ENCODE measurements at regions not wholly inside any gene's neighbourhood (a gene's known extent, or its start where the extent isn't known, plus 50 kb on each side); places are given as distances from the start of the nearest gene placed in this dataset.

DNA sequence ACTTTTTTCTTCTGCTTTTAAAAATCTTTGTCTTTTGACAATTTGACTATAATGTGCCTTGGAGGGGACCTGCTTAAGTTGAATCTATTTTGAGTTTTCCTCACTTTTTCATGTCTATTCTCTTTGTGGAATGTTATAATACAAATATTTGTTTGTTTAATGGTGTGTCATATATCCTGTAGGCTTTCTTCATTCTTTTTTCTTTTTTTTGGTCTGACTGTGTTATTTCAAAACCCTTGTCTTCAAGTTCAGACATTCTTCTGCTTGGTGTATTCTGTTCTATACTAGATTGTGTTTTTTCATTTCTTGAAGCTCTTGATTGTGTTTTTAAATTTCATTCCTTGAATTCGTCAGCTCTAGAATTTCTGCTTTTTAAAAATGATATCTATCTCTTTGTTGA lies 228.2 kb downstream of the STK31 start:
- in situ Hi-C loops (cut with MboI; ENCODE audit: low sequenced_read_pairs): loop anchor here (25.0 kb wide), 1 partner anchor 724 kb away; no protein-coding TSS in a partner anchor
- Histone ChIP-seq H3K4ac (ENCODE audit: low read depth, low read length) (no peak overlapping the region), H3K79me1 (ENCODE audit: low read depth in 1 of 2, low read length in 2 of 2) (no peaks in the 10 kb centered on the region), H4K91ac (ENCODE audit: insufficient read depth, low read depth, low read length) (no peak overlapping the region), H2AK5ac (ENCODE audit: low read depth, low read length) (no peak overlapping the region), H2AK9ac (replicated peaks; ENCODE audit: low read depth, low read length, poor library complexity) (no peak overlapping the region), H2BK15ac (ENCODE audit: low read depth, low read length) (no peak overlapping the region), H3K4me1 (ENCODE audit: control insufficient read depth, insufficient read depth, low read length) (no peaks in the 10 kb centered on the region), H3K23ac (ENCODE audit: low read depth, low read length) (no peak overlapping the region), H3K9me1 (ENCODE audit: insufficient read depth, low read length) (no peaks in the 10 kb centered on the region), H3K36me3 (ENCODE audit: control insufficient read depth, insufficient read depth, low read length) (no peaks in the 10 kb centered on the region), H3K27me3 (ENCODE audit: control insufficient read depth, insufficient read depth, low read length) (no peaks in the 10 kb centered on the region), H2BK120ac (ENCODE audit: low read depth, low read length) (no peak overlapping the region), H3K4me2 (ENCODE audit: low read depth, low read length) (no peak overlapping the region), H2BK5ac (ENCODE audit: low read depth, low read length, poor library complexity, severe bottlenecking) (no peak overlapping the region), H3K4me3 (ENCODE audit: insufficient read depth, low read depth, low read length) (no peak overlapping the region), H4K5ac (ENCODE audit: low read depth, low read length) (no peak overlapping the region), H3K9ac (ENCODE audit: low read depth, low read length) (no peak overlapping the region), H3K14ac (replicated peaks; ENCODE audit: low read depth, low read length) (no peak overlapping the region), H3K56ac (ENCODE audit: extremely low read depth, insufficient read depth, low read length) (no peak overlapping the region), H2BK20ac (ENCODE audit: low read depth, low read length) (no peak overlapping the region), H3K18ac (ENCODE audit: low read depth, low read length) (no peak overlapping the region), H2AFZ (replicated peaks; ENCODE audit: low read length, poor library complexity) (no peak overlapping the region), H4K20me1 (ENCODE audit: insufficient read depth, low read length) (no peaks in the 10 kb centered on the region), H4K8ac (ENCODE audit: low read depth in 2 of 2, low read length in 2 of 2) (no peak overlapping the region), H3K27ac (ENCODE audit: insufficient read depth, low read length) (no peak overlapping the region), H3K9me3 (ENCODE audit: control insufficient read depth, insufficient read depth, low read length) (no peaks in the 10 kb centered on the region)
- intact Hi-C loops (cut with micrococcal nuclease): loop anchor here (10.0 kb wide), 1 partner anchor 447 kb away; no protein-coding TSS in a partner anchor
- dilution Hi-C loops (cut with HindIII; ENCODE audit: low sequenced_read_pairs, unreplicated experiment): no loop called here
- BruUV-seq (replicated peaks): no TSS peak
- CTCF ChIA-PET: interaction anchor here (0.6 to 1.2 kb wide), 5 partner anchors 23 to 444 kb away, joined by 3 to 5 read pairs (median 3); no protein-coding TSS in a partner anchor
- POLR2A ChIA-PET (ENCODE audit: unreplicated experiment): no interaction called here
- DNase-seq (no peak), ATAC-seq (ENCODE audit: low read depth) (no peak)
- TF ChIP-seq BHLHE40 (IDR thresholded peaks at IDR 0.05; ENCODE audit: low read depth, low read length) (no peak), MAZ (IDR thresholded peaks at IDR 0.05; ENCODE audit: borderline replicate concordance, low read depth, low read length) (no peak), RFX5 (IDR thresholded peaks at IDR 0.05; ENCODE audit: low read depth, low read length) (no peak), ELK1 (IDR thresholded peaks at IDR 0.05; ENCODE audit: borderline replicate concordance, low read depth, low read length) (no peak), CEBPB (IDR thresholded peaks at IDR 0.05; ENCODE audit: low read depth, low read length) (no peak), RAD21 (IDR thresholded peaks at IDR 0.05; ENCODE audit: low read length) (no peak), MXI1 (IDR thresholded peaks at IDR 0.05; ENCODE audit: borderline replicate concordance, low read depth, low read length) (no peak), SMC3 (IDR thresholded peaks at IDR 0.05; ENCODE audit: low read depth, low read length) (no peak), MAFK (IDR thresholded peaks at IDR 0.05; ENCODE audit: low read depth, low read length) (no peak), POLR2A (IDR thresholded peaks at IDR 0.05; ENCODE audit: low read depth, low read length) (no peak), FOS (IDR thresholded peaks at IDR 0.05; ENCODE audit: low read depth, low read length) (no peak), CHD1 (IDR thresholded peaks at IDR 0.05; ENCODE audit: low read depth, low read length) (no peak), NFE2L2 (IDR thresholded peaks at IDR 0.05; ENCODE audit: low read depth, low read length) (no peak), RCOR1 (IDR thresholded peaks at IDR 0.05; ENCODE audit: insufficient replicate concordance, low read length) (no peak)
- TF ChIP-seq, protein P1, sequence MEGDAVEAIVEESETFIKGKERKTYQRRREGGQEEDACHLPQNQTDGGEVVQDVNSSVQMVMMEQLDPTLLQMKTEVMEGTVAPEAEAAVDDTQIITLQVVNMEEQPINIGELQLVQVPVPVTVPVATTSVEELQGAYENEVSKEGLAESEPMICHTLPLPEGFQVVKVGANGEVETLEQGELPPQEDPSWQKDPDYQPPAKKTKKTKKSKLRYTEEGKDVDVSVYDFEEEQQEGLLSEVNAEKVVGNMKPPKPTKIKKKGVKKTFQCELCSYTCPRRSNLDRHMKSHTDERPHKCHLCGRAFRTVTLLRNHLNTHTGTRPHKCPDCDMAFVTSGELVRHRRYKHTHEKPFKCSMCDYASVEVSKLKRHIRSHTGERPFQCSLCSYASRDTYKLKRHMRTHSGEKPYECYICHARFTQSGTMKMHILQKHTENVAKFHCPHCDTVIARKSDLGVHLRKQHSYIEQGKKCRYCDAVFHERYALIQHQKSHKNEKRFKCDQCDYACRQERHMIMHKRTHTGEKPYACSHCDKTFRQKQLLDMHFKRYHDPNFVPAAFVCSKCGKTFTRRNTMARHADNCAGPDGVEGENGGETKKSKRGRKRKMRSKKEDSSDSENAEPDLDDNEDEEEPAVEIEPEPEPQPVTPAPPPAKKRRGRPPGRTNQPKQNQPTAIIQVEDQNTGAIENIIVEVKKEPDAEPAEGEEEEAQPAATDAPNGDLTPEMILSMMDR (conservative IDR thresholded peaks at IDR 0.05; ENCODE audit: low read depth, low read length): no peak
- TF ChIP-seq, protein P2, sequence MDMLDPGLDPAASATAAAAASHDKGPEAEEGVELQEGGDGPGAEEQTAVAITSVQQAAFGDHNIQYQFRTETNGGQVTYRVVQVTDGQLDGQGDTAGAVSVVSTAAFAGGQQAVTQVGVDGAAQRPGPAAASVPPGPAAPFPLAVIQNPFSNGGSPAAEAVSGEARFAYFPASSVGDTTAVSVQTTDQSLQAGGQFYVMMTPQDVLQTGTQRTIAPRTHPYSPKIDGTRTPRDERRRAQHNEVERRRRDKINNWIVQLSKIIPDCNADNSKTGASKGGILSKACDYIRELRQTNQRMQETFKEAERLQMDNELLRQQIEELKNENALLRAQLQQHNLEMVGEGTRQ (IDR thresholded peaks at IDR 0.05; ENCODE audit: low read depth, low read length): no peak
- no CpG with 5 or more reads among the region's 1 CpG for whole genome bisulfite sequencing, 2 experiments (ENCODE audit: extremely low coverage in 2 of 2, insufficient read length in 1 of 2)

Data from IMR-90 (cell line).